ENCODE measurements at regions not wholly inside any gene's neighbourhood (a gene's known extent, or its start where the extent isn't known, plus 50 kb on each side); places are given as distances from the start of the nearest gene placed in this dataset.

DNA sequence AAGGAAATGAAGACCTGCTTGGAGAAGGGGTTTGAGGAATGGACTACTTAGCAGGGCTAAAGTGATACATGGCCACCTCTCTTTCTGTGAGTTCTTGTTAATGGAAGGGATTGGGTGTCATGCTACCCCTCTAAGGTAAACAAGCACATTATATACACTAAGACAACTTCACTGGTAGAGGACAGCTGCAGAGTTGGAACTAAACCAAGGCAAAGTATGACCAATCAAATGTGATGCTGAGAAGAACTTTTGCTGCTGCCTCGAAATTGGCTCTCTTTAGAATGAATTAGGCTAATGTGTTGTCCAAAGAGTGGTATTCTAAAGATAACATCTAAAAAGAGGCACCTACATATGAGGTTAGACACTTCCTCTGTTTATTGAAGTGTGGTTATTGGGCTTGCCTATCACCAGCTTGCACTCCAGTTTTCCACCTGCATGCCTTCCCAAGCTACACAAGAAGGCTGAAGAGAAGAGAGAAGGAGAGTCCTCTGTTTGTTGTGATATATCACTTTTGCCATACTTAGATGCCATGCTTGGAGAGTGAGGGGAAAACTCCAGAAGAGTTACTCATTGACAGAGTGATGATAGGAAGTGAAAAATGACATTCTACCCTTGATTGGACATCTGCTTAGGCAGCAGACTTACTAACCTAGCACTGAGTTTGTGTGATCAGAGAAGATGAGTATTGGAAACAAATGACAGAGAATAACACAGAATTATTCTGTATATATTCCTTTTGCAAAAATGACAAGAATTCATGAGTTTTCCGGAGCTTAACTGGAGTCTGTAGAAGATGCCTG lies 536.1 kb downstream of the ZNF608 start:
- Mint-ChIP-seq H3K27ac (no peak overlapping the region), H3K4me1 (no peaks in the 10 kb centered on the region)
- CTCF ChIA-PET, result no interaction called here

GRCh38 chr5:124207118-124207517 lies 539.3 kb downstream of the ZNF608 start:
- Mint-ChIP-seq H3K36me3 (no peaks in the 10 kb centered on the region), H3K4me1 (no peaks in the 10 kb centered on the region), H3K27ac (no peak overlapping the region), H3K4me3 (no peak overlapping the region), H3K27me3 (no peaks in the 10 kb centered on the region), H3K9me3 (ENCODE audit: low read depth) (peaks cover 10% of the 10 kb centered on the region)
- CTCF ChIA-PET, result no interaction called here
- ATAC-seq, result no peak
- no peak for DNase-seq

More for the DNA sequence above, 536.1 kb downstream of the ZNF608 start:
- no peaks in the 10 kb centered on the region for H3K36me3 Mint-ChIP-seq
- H3K4me3 Mint-ChIP-seq, result no peak overlapping the region
- ATAC-seq, result no peak
- no peaks in the 10 kb centered on the region for H3K27me3 Mint-ChIP-seq
- H3K9me3 Mint-ChIP-seq (ENCODE audit: low read depth), result peaks cover 9% of the 10 kb centered on the region
- DNase-seq, result no peak

GRCh38 chr5:124206540-124206939 lies 539.9 kb downstream of the ZNF608 start:
- H3K4me3 Mint-ChIP-seq, result no peak overlapping the region
- H3K27ac Mint-ChIP-seq, result no peak overlapping the region
- CTCF ChIA-PET, result no interaction called here
- H3K4me1 Mint-ChIP-seq, result no peaks in the 10 kb centered on the region
- DNase-seq, result no peak
- no peak for ATAC-seq
- peaks cover 8% of the 10 kb centered on the region for H3K9me3 Mint-ChIP-seq (ENCODE audit: low read depth)
- no peaks in the 10 kb centered on the region for H3K27me3 Mint-ChIP-seq
- no peaks in the 10 kb centered on the region for H3K36me3 Mint-ChIP-seq

GRCh38 chr5:124203303-124203702 lies 543.1 kb downstream of the ZNF608 start:
- H3K4me3 Mint-ChIP-seq, result no peak overlapping the region
- DNase-seq, result no peak
- H3K4me1 Mint-ChIP-seq, result no peaks in the 10 kb centered on the region
- no peak for ATAC-seq
- no peaks in the 10 kb centered on the region for H3K27me3 Mint-ChIP-seq
- no peaks in the 10 kb centered on the region for H3K36me3 Mint-ChIP-seq
- CTCF ChIA-PET, result no interaction called here
- H3K9me3 Mint-ChIP-seq (ENCODE audit: low read depth), result peaks cover 11% of the 10 kb centered on the region
- H3K27ac Mint-ChIP-seq, result no peak overlapping the region

- H3K27me3 Mint-ChIP-seq, result no peaks in the 10 kb centered on the region
- no peak overlapping the region for H3K4me3 Mint-ChIP-seq
- H3K9me3 Mint-ChIP-seq (ENCODE audit: low read depth), result peaks cover 15% of the 10 kb centered on the region
- CTCF ChIA-PET, result no interaction called here
- no peak overlapping the region for H3K27ac Mint-ChIP-seq
- DNase-seq, result no peak
- H3K4me1 Mint-ChIP-seq, result no peaks in the 10 kb centered on the region
- ATAC-seq, result no peak
- H3K36me3 Mint-ChIP-seq, result no peaks in the 10 kb centered on the region
Measured at GRCh38 chr5:124200381-124200780, 546.1 kb downstream of the ZNF608 start.

GRCh38 chr5:124199893-124200292 lies 546.5 kb downstream of the ZNF608 start:
- Mint-ChIP-seq H3K9me3 (ENCODE audit: low read depth) (peaks cover 15% of the 10 kb centered on the region), H3K4me3 (no peak overlapping the region), H3K27ac (no peak overlapping the region), H3K36me3 (no peaks in the 10 kb centered on the region), H3K4me1 (no peaks in the 10 kb centered on the region), H3K27me3 (no peaks in the 10 kb centered on the region)
- ATAC-seq (no peak), DNase-seq (no peak)
- CTCF ChIA-PET, result no interaction called here

- DNase-seq (no peak), ATAC-seq (no peak)
- Mint-ChIP-seq H3K4me3 (no peak overlapping the region), H3K27ac (no peak overlapping the region), H3K36me3 (no peaks in the 10 kb centered on the region), H3K9me3 (ENCODE audit: low read depth) (peaks cover 13% of the 10 kb centered on the region), H3K4me1 (no peaks in the 10 kb centered on the region), H3K27me3 (no peaks in the 10 kb centered on the region)
- CTCF ChIA-PET, result no interaction called here
Measured at GRCh38 chr5:124195411-124195810, 551.0 kb downstream of the ZNF608 start.

GRCh38 chr5:124194282-124194681 lies 552.2 kb downstream of the ZNF608 start:
- DNase-seq (no peak), ATAC-seq (no peak)
- no peaks in the 10 kb centered on the region for H3K36me3 Mint-ChIP-seq
- CTCF ChIA-PET, result no interaction called here
- H3K4me1 Mint-ChIP-seq, result no peaks in the 10 kb centered on the region
- H3K9me3 Mint-ChIP-seq (ENCODE audit: low read depth), result peaks cover 13% of the 10 kb centered on the region
- no peaks in the 10 kb centered on the region for H3K27me3 Mint-ChIP-seq
- no peak overlapping the region for H3K27ac Mint-ChIP-seq
- H3K4me3 Mint-ChIP-seq, result no peak overlapping the region

DNA sequence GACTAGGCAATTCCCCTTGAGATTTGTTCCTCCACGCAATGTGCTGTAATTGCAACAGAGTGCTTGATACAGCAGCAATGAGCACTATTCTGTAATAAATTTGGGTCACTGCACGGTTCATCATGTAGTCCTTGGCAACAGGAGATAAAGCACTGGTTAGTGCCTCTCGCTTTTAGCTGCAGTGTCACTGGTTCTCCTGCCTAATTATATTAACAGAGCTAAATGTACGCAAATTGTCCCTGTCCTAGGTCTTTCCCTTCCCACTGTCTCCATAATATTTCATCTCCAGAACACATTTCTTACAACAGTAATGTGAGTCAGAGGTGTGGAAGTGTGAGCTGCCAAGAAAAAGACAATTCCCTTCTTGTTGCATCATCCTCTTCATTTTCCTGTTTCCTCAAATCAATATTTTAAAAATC lies 553.1 kb downstream of the ZNF608 start:
- Mint-ChIP-seq H3K36me3 (no peaks in the 10 kb centered on the region), H3K4me3 (no peak overlapping the region), H3K27me3 (no peaks in the 10 kb centered on the region), H3K4me1 (no peaks in the 10 kb centered on the region), H3K9me3 (ENCODE audit: low read depth) (peaks cover 11% of the 10 kb centered on the region), H3K27ac (no peak overlapping the region)
- CTCF ChIA-PET, result no interaction called here
- ATAC-seq (no peak), DNase-seq (no peak)

DNA sequence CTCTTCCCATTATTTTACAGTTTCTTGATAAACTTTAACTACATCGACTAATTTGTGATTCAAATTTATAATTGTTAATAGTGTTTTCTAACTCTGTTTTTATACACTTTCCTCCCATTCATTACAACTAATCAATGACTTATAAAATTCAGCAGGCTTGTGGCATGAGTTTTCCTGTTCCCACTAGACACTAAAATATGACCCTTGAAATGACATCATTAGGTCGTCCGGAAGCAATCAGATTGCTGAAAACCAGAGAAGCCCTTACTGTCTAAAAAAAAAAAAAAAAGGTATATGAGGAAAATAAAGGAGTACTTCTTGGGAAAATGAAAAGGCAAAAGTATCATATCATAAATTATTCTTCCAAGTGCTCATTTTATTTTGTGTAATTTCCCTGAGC lies 553.7 kb downstream of the ZNF608 start:
- DNase-seq (no peak), ATAC-seq (no peak)
- Mint-ChIP-seq H3K27me3 (no peaks in the 10 kb centered on the region), H3K27ac (no peak overlapping the region), H3K9me3 (ENCODE audit: low read depth) (peaks cover 8% of the 10 kb centered on the region), H3K4me3 (no peak overlapping the region), H3K36me3 (no peaks in the 10 kb centered on the region), H3K4me1 (no peaks in the 10 kb centered on the region)
- CTCF ChIA-PET, result no interaction called here

DNA sequence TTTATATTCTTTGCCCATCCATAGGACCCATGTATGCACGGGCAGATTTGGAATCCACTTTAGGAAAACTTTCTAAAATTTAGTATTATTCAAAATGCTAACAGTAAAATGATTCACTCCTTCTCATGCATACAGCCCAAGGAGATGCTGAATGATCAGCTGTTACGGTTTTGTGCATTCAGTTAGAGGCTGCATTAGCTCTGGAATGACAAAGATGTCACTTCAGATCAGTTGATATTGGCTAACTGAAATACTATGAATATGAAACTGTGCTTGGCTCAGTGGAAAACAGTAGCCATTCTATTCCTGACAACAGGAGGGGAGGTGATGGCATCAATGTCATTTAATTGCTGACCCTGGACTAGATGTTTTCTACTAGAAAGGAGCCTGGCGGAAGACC lies 560.7 kb downstream of the ZNF608 start:
- H3K4me1 Mint-ChIP-seq, result no peaks in the 10 kb centered on the region
- no peak overlapping the region for H3K4me3 Mint-ChIP-seq
- CTCF ChIA-PET, result no interaction called here
- peaks cover 4% of the 10 kb centered on the region for H3K9me3 Mint-ChIP-seq (ENCODE audit: low read depth)
- H3K27ac Mint-ChIP-seq, result no peak overlapping the region
- DNase-seq (no peak), ATAC-seq (no peak)
- no peaks in the 10 kb centered on the region for H3K27me3 Mint-ChIP-seq
- H3K36me3 Mint-ChIP-seq, result no peaks in the 10 kb centered on the region

DNA sequence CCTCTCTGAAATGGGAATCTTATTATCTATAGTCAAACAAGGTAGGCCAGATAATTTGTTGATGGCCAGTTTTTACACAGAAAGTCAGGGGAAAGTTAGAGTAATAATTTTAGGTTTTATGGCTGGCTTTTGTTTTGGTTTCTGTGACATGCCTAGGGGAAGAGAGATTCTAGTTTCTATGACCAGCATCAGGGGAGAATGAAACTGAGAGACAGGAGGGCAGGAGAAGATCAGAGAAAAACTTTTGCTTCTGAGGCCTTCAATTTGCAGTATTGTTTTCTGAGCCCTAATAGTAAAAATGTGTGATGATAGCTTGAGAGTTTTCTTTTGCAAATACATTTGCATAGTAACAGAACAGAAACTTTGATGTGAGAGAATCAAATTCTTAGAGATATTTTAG lies 564.3 kb downstream of the ZNF608 start:
- Mint-ChIP-seq H3K4me1 (no peaks in the 10 kb centered on the region), H3K36me3 (no peaks in the 10 kb centered on the region), H3K27me3 (no peaks in the 10 kb centered on the region), H3K27ac (no peak overlapping the region), H3K4me3 (no peak overlapping the region), H3K9me3 (ENCODE audit: low read depth) (peaks cover 6% of the 10 kb centered on the region)
- CTCF ChIA-PET, result no interaction called here
- no peak for DNase-seq
- no peak for ATAC-seq

- CTCF ChIA-PET, result no interaction called here
- ATAC-seq (no peak), DNase-seq (no peak)
- H3K4me3 Mint-ChIP-seq, result no peak overlapping the region
- no peak overlapping the region for H3K27ac Mint-ChIP-seq
- no peaks in the 10 kb centered on the region for H3K4me1 Mint-ChIP-seq
- no peaks in the 10 kb centered on the region for H3K27me3 Mint-ChIP-seq
- H3K36me3 Mint-ChIP-seq, result no peaks in the 10 kb centered on the region
- peaks cover 6% of the 10 kb centered on the region for H3K9me3 Mint-ChIP-seq (ENCODE audit: low read depth)
Measured at GRCh38 chr5:124180875-124181461, 565.5 kb downstream of the ZNF608 start.

DNA sequence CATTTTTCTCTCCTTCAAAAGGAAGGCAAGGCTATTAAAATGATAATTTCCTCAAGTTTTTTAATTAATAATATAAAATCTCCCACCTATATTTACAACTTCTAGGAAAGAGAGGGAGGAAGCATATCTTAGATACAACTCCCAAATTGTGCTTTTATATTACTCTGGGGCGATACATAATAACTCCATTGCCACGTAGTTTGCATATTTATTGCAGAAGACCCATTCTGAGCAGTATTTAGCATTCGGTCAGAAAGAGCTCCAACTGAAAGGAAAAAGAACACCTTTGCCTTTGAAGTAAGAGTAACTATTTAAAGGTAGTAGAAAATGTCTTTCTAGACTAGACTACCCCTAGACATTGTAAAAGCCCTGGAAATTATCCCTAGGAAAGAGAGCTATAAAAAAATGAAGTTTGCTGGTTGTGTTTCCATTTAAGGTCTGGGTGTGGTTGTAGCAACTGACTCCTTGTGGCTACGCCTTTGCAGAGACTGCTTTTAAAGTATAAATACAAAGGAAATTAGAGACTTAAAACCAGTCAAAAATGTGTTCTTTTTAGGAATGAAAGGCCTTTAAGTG lies 566.1 kb downstream of the ZNF608 start:
- no peaks in the 10 kb centered on the region for H3K36me3 Mint-ChIP-seq
- CTCF ChIA-PET, result no interaction called here

More for the DNA sequence above, 566.1 kb downstream of the ZNF608 start:
- no peak overlapping the region for H3K4me3 Mint-ChIP-seq
- DNase-seq (no peak), ATAC-seq (no peak)
- H3K27ac Mint-ChIP-seq, result no peak overlapping the region
- peaks cover 6% of the 10 kb centered on the region for H3K9me3 Mint-ChIP-seq (ENCODE audit: low read depth)
- no peaks in the 10 kb centered on the region for H3K4me1 Mint-ChIP-seq
- H3K27me3 Mint-ChIP-seq, result no peaks in the 10 kb centered on the region
